ENCODE measurements at regions not wholly inside any gene's neighbourhood (a gene's known extent, or its start where the extent isn't known, plus 50 kb on each side); places are given as distances from the start of the nearest gene placed in this dataset.

- no peak overlapping the region for H3K4me3 Mint-ChIP-seq
- Histone ChIP-seq H3K27ac (ENCODE audit: low read length) (no peak overlapping the region), H3K9me3 (ENCODE audit: control insufficient read depth, insufficient read depth, low read length) (no peaks in the 10 kb centered on the region), H3K36me3 (ENCODE audit: control insufficient read depth, insufficient read depth, low read length) (no peaks in the 10 kb centered on the region), H3K4me1 (ENCODE audit: control insufficient read depth, insufficient read depth, low read length) (no peaks in the 10 kb centered on the region), H3K4me3 (ENCODE audit: low read length) (no peak overlapping the region), H3K27me3 (ENCODE audit: control insufficient read depth, insufficient read depth, low read length) (no peaks in the 10 kb centered on the region)
- no peaks in the 10 kb centered on the region for H3K4me1 Mint-ChIP-seq
- no peaks in the 10 kb centered on the region for H3K9me3 Mint-ChIP-seq
- intact Hi-C loops (cut with micrococcal nuclease) = no loop called here
- H3K27me3 Mint-ChIP-seq (ENCODE audit: low read depth in 2 of 2) = no peaks in the 10 kb centered on the region
- H3K27ac Mint-ChIP-seq = no peak overlapping the region
- TF ChIP-seq CTCF (IDR thresholded peaks at IDR 0.05) = no peak
- ATAC-seq = no peak
- WGBS (ENCODE audit: insufficient coverage) = 93% methylated on average over 4 of the region's 9 CpGs
- H3K36me3 Mint-ChIP-seq = no peaks in the 10 kb centered on the region
- no peak for DNase-seq
Observed at GRCh38 chr10:64097391-64098122, 576.4 kb downstream of the REEP3 start.

- no peak for DNase-seq
- no peak overlapping the region for H3K4me3 ChIP-seq (ENCODE audit: low read length)
- Mint-ChIP-seq H3K27ac (no peak overlapping the region), H3K9me3 (no peaks in the 10 kb centered on the region), H3K4me3 (no peak overlapping the region), H3K36me3 (no peaks in the 10 kb centered on the region), H3K27me3 (ENCODE audit: low read depth in 2 of 2) (no peaks in the 10 kb centered on the region), H3K4me1 (no peaks in the 10 kb centered on the region)
- no peaks in the 10 kb centered on the region for H3K36me3 ChIP-seq (ENCODE audit: control insufficient read depth, insufficient read depth, low read length)
- no peaks in the 10 kb centered on the region for H3K4me1 ChIP-seq (ENCODE audit: control insufficient read depth, insufficient read depth, low read length)
- ATAC-seq = no peak
- intact Hi-C loops (cut with micrococcal nuclease) = no loop called here
- no peak overlapping the region for H3K27ac ChIP-seq (ENCODE audit: low read length)
- TF ChIP-seq CTCF (IDR thresholded peaks at IDR 0.05) = no peak
- WGBS (ENCODE audit: insufficient coverage) = 90% methylated on average over 1 of the region's 1 CpG
- no peaks in the 10 kb centered on the region for H3K27me3 ChIP-seq (ENCODE audit: control insufficient read depth, insufficient read depth, low read length)
- no peaks in the 10 kb centered on the region for H3K9me3 ChIP-seq (ENCODE audit: control insufficient read depth, insufficient read depth, low read length)
Observed at GRCh38 chr10:64098994-64099393, 577.8 kb downstream of the REEP3 start.

- Histone ChIP-seq H3K27me3 (ENCODE audit: control insufficient read depth, insufficient read depth, low read length) (no peaks in the 10 kb centered on the region), H3K9me3 (ENCODE audit: control insufficient read depth, insufficient read depth, low read length) (no peaks in the 10 kb centered on the region), H3K4me1 (ENCODE audit: control insufficient read depth, insufficient read depth, low read length) (no peaks in the 10 kb centered on the region), H3K4me3 (ENCODE audit: low read length) (no peak overlapping the region), H3K27ac (ENCODE audit: low read length) (no peak overlapping the region), H3K36me3 (ENCODE audit: control insufficient read depth, insufficient read depth, low read length) (no peaks in the 10 kb centered on the region)
- ATAC-seq (no peak), DNase-seq (no peak)
- Mint-ChIP-seq H3K4me1 (no peaks in the 10 kb centered on the region), H3K9me3 (no peaks in the 10 kb centered on the region), H3K27ac (no peak overlapping the region), H3K4me3 (no peak overlapping the region), H3K36me3 (no peaks in the 10 kb centered on the region), H3K27me3 (ENCODE audit: low read depth in 2 of 2) (no peaks in the 10 kb centered on the region)
- WGBS (ENCODE audit: insufficient coverage) = 61% methylated on average over 3 of the region's 3 CpGs
- TF ChIP-seq CTCF (IDR thresholded peaks at IDR 0.05) = no peak
- intact Hi-C loops (cut with micrococcal nuclease) = no loop called here
Observed at GRCh38 chr10:64101606-64102263, 580.5 kb downstream of the REEP3 start.

- Histone ChIP-seq H3K36me3 (ENCODE audit: control insufficient read depth, insufficient read depth, low read length) (no peaks in the 10 kb centered on the region), H3K4me1 (ENCODE audit: control insufficient read depth, insufficient read depth, low read length) (no peaks in the 10 kb centered on the region), H3K4me3 (ENCODE audit: low read length) (no peak overlapping the region), H3K27me3 (ENCODE audit: control insufficient read depth, insufficient read depth, low read length) (no peaks in the 10 kb centered on the region), H3K27ac (ENCODE audit: low read length) (no peak overlapping the region), H3K9me3 (ENCODE audit: control insufficient read depth, insufficient read depth, low read length) (no peaks in the 10 kb centered on the region)
- ATAC-seq (no peak), DNase-seq (no peak)
- Mint-ChIP-seq H3K9me3 (no peaks in the 10 kb centered on the region), H3K27me3 (ENCODE audit: low read depth in 2 of 2) (no peaks in the 10 kb centered on the region), H3K36me3 (no peaks in the 10 kb centered on the region), H3K27ac (no peak overlapping the region), H3K4me1 (no peaks in the 10 kb centered on the region), H3K4me3 (no peak overlapping the region)
- intact Hi-C loops (cut with micrococcal nuclease) = no loop called here
- WGBS (ENCODE audit: insufficient coverage) = 100% methylated on average over 1 of the region's 1 CpG
- TF ChIP-seq CTCF (IDR thresholded peaks at IDR 0.05) = no peak
Observed at GRCh38 chr10:64102264-64102633, 581.0 kb downstream of the REEP3 start.

Measured in natural killer cell (primary cell).